CD4-positive, alpha-beta T cell treated with Interleukin-21 for 1 hour (primary cell): ENCODE measurements at regions not wholly inside any gene's neighbourhood (a gene's known extent, or its start where the extent isn't known, plus 50 kb on each side); places are given as distances from the start of the nearest gene placed in this dataset.
A peak's percentile ranks its signal among the peaks of the same experiment; 100 is the strongest.

ENCODE experiments used
- DNase-seq: peaks from one replicate; pipeline ENCODE4 v3.0.0-alpha.2; 2020

DNA sequence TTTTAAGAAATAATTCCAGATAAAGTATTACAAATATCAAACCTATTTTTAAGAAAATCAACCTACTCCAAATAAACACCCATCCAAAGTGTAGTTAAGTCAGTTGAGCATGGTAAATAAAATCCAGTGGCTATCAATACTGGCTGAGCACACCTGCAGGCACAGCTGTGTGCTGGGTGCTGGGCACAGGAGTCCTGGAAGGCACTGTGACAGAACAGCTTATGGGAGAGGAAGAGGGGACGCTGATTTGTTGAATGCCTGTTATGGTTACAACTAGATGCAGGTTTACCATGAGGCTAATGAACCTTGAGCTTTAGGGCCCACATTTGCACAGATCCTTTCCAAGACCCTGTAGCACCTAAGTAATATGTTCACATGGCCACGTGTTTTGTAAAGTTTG, 202.7 kb downstream of the MTX2 start:
- no peak for DNase-seq

DNA sequence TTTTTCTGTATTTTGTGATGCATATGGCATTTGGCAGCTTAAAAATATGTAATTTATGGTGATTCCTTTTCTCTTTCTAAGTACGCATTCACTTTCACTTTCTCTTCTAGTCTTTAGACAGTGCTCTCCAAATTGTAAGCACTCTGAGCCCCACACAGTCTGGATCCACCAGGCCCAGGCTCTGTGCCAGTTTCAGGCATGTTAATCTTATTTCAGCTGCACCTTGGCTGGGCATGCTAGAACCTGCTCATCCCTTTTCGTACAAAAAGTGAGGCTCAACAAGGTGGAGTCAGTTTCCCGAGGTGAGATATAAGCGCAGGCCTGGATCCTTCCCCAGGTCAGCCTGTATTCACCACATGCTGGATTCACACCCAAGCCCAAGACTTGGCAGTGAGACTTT, 203.9 kb downstream of the MTX2 start:
- DNase-seq: peak; percentile 13

DNA sequence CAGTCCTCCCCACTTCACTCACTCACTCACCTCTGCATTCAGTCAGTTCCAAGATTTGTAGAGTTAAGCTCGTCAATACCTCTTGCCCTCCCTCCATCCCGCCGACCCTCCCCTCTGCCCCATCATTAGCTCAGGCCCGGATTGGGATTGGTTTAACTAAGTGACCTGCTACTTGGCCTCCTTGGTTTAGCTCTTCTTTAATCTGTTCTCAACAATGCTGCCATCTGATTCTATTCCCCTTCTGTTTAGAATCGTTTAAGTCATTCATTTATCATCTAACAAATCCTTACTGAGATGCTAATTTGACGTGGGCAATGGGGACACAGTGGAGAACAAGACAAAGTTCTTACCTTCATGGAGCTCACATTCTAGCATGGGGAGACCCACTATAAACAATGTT, 204.6 kb downstream of the MTX2 start:
- DNase-seq: no peak

DNA sequence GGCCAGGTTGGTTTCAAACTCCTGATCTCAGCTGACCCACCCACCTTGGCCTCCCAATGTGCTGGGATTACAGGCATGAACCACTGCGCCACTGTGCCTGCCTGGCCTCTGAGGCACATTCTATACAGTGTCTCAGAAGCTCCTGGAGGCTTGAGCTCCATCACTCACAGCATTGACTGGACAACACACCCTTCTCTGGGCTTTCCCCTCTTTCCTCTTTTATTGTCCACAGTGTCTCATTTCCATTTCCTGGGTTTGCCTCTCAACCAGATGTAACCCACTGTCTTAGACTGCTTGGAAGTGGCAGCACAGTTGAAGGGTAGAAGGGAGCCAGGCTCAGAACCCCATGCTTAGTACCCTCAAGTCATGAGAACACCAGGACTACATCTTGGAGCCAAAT, 208.1 kb downstream of the MTX2 start:
- no peak for DNase-seq

DNA sequence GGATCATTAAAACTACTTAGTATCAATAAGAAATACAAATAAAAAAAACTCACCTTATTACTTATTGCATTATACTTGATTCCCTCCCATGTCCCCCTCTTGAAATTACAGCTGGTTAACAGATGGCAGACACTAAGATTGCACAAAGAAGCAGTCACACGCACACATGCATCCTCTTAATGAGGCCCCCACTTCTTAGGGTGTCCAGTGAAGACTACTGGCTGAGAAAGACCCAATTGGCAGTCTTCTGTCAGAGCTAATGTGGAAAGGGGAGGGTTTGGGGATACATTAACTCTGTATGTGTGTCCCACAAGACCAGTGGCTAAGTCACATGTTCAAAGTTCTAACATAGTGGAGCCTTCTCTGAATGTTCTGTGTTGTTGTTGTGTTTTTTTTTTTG, 210.7 kb downstream of the MTX2 start:
- DNase-seq: no peak

DNA sequence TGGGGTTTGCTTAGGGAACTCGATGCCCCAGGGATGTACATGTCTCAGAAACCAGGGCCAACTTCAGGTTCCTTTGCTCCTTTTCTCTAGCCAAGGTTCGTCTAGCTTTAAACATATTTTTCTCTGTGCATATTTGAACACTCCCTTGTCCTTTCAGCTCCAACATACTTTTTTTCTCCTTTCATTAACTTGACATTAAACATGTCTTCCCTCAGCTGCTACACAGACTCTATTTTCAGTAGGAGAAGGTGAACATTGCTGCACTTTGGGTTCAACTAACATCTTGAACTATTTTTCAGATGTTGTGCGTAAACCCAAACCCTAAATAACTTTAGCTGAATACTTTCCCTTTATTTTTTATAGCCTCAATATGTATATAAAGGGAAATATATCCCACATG, 212.9 kb downstream of the MTX2 start:
- DNase-seq: no peak

DNA sequence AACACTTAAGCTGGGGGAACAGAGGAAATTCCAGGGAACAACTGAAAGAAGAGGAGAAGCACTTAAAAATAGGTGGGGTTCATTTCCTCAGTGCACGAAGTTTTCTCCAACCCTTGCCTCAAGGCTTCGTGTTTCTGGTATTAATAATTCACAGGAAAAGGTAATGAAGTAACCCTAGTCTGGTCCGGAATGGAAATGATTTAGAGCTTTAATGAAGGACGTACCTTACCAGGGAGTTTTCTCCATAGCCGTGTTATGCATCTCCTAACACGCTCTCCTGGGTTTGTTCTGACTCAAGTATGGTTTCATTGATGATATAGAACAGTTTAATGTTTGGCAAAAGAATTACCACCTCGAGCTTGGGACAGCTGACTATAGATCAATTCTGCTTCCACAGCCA, 214.2 kb downstream of the MTX2 start:
- DNase-seq: no peak

DNA sequence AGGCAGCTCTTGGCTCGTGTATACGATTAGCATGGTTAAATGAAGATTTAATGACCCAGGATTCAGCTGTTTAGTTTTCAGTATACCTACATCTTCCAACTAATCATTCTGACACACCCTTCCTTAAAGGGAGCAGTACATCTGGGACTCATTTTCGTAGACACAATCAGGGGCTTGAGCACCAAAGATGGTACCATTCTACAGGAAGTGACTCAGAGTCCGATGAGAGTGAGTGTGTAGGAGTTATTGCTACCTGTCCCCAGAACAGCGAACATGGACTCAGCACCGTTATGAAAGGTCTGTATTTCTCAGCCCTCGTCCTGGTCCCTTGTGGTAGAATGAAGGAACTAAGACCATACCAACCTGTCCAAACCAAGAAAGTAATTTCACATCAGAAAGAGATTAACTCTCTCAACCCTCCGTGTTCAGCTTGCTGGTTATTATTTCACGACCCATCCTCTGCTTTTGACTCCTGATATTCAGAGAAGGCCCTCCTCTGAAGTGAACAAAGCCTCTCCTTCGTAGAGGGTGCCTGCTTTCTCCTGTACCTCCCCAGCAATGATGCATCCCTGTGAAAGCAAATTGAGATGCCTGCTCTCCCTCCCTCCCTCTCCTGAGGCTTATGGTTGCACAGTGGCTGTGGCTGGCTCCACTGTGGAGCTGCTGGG, 214.8 kb downstream of the MTX2 start:
- DNase-seq: no peak

DNA sequence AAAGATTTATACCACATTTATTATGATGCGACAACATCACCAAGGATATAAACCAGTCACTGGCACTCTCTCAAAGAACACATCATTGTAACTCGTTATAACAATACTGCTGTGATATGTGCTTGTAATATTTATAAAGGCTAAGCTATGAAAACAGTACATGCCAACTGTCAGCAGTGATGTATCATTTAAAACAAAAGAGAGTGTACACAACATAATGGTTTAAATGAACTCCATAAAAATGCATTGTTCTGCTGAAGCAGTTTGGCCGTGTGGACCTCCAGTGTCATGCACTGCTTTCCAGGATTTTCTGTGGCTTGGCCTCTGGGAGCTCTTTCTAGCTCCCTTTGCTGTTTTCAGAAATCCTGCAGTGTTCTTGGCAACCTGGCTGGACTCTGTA, 215.6 kb downstream of the MTX2 start:
- no peak for DNase-seq

DNA sequence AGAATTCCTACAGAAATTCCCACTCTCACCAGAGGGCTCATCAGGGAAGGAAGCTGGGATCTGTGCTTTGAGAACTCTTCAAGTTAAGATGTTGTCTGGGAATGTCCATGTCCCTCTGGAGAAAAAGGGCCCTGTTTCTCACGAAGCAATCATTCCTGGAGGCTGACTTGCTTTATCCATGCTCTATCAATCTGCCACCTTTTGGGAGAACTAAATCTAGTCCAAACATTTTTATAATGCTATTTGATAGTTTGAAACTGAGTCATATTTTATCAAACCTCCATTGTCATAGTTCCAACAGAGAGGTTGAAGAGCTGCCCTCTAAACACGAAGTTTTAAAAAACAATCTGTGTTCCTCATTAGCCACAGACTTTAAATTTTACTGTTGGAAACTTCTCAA, 219.2 kb downstream of the MTX2 start:
- DNase-seq: no peak

DNA sequence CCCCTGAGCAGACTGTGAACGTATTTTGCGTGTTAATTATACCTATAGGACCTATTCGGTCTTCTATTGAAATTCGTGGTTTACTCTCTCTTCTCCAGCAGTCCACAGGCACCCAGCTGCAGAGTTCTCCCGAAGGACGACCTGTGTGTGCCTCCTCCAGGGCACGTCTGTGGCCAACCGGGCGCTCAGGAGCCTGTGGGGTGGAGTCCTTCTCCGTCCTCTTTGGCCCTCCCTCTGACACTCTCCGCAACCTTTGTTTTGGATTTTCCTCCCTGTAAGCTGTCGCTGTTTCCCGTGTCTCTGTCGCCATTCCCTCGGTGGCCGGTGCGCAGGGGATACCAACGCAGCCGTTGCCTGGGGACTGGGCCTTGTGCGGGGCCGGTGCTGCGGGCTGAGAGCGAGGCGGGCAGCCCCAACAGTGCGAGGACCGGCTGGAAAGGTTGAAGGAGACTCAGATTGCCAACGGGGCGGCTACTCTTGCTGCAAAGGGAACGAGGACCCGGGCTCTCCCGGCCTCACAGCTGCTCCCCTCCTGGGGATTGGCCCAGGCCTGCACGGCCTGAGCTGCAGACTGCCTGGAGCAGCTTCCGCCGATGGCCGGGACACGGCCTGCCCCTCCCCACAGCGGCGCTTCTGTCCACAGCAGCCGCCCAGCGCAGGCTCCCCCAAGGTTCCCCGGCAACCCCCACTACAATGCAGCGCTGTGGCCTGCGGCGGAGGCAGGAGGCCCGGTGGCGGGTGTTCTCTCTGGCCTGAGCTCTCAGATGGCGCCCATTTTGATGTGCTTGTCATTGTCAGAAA, 221.0 kb downstream of the MTX2 start:
- DNase-seq: no peak

DNA sequence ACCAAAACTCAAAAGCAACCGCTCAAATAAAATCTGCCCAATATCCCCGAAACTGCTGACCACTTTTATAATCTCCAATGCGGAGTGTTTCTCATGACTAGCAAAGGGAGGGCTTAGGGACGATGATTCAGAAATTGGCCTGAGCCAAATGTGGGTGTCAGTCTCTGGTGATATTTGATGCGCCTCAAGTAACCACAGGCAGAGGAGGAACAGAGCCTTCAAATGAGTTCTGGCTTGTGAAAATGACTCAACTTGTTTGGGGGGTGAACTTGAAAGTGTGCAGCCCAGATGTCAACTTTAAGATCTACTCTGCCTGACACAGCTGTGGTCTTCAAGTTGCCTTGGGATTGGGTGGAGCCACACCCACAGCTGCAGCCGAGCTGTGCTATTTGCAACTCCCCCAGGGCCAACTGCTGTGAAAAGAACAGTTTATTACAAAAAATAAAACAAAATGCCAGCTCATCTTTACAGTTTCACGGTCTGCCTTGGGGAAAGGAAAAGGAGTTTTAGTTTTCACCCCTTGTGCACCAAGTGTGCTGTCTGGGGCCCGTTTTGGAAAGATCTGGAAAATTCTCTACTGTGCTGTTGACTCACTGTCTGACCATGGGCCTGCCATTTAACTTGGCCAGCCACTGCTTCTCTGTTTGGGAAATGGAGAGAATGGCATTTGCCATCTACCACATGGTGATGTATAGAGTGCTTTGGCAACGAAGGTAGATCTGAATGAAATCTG, 222.1 kb downstream of the MTX2 start:
- DNase-seq: peak; percentile 14

DNA sequence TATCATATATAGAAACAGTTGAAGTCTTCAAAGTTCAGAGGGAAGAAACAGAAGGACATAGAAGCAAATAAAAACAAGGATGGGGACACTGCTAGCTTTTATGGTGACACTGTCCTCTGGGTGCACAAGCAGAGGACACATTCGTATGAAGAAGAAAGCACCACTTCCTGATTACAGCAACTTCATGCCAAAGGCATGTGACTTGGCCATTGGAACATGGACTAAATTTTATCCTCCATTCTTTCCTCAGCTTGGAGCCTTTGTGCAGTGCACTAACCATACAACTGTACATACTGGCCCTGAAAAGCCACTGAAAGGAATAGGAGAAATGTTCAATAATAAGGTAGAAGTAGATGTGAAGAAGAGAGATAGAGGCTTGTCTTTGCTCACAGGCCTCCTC, 223.3 kb downstream of the MTX2 start:
- no peak for DNase-seq

DNA sequence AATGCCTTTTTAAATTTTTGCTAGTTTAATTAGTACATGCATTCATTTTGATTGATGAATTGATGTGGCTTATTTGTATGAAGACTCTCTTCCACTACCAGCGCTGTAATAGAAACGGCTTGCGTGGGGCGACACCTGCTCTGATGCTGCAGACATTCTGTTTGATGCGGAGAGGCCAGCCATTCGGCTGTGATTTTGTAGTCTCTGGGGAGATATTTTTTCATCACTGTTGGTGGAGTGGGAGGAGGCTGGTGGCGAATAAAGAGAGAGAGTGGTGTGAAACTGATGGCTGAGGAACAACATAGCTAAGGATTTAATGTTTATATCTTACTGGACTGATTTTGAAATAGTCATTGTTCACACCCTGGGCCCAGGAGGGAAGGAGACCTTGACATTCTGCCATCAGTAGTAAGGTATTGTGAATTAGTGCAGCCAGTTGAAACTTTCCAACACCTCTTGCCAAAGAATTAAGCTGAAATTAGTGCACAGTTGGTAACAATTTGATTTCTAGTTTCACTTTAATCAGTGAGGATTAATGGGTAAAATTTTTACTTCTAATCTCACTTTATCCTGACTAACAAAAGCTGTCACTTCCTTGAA, 224.1 kb downstream of the MTX2 start:
- DNase-seq: no peak

DNA sequence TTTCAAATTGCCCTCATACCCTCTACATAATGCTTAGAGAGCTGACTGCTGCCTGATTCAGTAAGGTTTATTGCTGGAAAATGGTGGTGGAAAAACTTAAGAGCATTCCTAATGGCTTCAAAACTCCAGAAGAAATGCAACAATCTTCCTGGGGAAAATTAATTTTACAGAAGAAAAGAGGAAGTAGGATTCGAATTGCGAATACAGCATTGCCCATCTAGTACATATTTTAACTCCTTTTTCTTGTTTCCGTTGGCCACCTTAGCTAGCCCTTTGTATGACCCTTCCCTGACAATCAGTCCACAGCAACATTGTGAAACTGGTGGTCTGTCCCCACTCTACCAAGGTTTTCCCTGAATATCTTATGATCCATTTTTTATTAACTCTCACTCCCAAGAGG, 224.7 kb downstream of the MTX2 start:
- DNase-seq: no peak

DNA sequence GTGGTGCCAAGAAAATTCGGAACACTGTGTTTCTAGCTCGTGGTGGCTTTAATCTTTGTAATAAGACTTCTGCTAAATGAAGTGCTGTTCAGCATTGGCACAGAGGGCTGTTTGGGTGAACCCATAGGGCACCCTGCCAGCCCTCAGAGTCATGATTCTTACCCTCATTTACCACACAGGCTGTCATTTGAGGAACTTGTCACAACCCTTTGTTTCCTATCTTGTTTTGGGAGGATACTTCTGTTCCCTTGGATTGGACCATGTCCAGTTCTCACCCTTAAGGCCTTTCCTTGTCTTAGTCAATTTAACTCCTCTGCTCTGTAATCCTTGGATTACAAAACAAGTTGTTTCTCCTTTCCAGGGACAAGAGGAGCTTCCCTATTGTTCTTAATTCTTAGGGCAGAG, 225.7 kb downstream of the MTX2 start:
- DNase-seq: no peak

DNA sequence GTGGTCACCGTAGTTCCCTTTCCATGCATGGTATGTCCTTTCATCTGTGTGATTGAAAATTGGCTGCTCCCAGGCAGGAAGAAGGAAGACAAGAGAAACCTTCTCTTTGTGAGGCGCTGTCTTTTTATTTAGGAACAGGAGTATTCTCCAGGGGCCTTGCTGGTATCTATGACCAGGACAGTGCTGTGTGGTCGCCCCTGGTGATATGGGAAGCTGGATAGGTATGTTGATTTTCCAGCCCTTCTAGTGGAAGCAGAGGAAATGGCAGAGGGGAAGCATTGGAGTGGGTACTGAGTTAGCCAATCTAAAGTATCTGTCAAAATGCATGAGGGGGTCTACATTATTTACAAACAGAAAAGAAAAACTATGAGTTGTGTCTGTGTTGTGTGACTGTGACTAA, 226.6 kb downstream of the MTX2 start:
- no peak for DNase-seq

DNA sequence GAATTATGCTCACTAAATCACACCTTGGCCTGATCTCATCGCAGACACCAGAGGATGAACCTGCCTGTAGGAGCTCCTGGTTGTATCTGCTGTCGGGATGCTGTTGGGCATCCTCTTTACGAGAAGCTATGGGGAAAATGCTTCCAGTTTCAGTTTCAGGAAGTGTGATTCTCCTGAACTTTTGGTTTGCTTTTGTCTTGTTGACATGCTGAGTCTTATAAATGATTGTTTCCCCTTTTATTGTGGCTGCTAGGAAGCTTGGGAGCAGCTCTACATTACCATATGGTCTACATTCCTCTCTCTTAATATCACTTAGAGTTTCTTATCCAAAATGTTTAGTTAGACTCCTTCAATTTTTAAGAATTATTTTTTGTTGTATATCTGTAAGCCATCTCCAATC, 227.5 kb downstream of the MTX2 start:
- DNase-seq: no peak

DNA sequence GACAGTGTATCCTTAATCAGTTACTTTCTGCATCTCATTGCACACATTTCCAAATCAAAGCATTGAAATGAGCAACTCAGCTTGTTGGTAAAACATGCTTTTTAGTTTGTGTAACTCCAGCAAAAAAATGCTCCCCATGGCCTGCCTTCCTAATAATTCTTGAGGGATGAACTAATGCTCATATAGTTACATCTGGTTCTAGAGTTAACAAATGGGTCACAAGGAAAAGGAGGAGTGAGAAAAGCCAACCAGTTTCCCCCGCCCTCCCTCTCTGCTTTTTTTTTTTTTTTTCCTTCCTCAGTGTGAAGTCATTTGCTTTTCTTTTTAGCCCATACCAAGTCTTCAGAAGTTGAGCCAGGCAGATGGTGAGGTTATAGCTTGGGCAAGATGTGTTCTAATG, 231.7 kb downstream of the MTX2 start:
- DNase-seq: no peak

DNA sequence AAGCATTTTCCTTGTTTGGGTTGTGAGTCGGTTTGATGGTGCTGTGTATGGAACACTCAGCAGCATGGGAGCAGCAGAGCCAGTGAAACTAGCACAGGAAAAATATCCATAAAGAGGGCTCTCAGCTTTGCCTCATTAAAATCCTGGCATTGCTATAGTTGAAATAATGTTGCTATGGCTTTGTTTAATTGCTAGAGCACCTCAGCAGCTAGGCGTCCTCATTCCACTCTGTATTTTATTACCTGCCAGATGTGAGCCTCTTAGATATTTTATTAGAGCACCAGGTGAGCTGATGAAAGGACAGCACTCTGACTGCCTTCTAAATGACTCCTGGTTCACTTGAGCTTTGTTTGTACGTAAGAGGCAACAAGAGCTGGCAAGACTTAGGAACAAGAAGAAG, 232.4 kb downstream of the MTX2 start:
- no peak for DNase-seq

DNA sequence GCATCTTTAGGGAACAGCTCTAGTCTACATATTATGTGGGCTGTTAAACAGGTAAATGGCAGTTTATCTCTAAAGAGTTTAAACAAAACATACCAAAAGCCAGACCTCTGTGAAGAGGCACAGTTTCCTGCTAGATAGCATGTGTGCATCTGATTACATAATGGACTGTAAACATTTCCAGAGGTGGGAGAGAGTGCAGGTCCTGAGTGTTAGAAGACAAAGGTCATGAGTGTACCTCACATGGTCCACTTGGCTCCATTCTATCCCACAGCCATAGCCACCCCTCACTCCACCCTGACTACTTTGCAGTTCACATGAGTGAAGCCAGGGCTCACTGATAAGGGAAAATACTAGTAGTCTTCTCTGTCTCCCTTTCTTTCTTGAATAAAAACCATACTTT, 233.4 kb downstream of the MTX2 start:
- no peak for DNase-seq

DNA sequence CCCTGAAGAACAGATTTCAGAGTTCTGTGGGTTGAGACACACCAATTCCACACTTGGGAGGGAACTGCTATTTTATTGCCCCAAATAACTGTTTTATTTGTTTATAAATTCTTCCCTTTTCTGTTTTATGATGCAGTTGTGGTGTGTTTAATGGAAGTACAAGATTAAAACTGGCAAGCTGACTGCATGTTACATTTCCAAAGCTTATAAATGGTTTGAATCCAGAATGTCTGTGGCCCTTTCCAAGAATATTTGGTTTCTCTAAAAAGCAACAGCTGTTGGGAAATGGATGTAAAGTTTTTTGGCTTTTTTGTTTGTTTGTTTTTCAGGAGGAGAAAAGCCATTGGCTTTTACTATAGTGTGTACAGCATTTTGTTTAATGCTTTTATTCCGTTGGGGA, 234.5 kb downstream of the MTX2 start:
- no peak for DNase-seq

DNA sequence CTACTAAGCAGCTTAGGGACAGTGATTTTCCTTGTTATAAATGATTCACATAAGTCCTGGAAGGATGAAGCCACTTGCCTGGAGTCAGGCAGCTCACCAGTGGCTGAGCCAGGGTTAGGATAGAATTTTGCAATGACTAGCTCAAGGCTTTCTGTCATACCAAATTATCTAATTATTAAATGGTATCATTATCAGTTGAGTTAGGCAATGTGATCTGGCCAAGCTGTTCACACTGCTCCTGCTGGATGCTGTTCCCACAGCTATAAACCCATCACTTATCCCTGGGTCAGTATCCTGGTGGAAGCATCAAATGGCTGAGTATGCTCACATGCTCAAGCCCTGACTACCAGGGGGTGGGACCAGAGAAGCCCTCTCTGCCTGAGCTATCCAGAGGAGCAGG, 235.2 kb downstream of the MTX2 start:
- DNase-seq: no peak

DNA sequence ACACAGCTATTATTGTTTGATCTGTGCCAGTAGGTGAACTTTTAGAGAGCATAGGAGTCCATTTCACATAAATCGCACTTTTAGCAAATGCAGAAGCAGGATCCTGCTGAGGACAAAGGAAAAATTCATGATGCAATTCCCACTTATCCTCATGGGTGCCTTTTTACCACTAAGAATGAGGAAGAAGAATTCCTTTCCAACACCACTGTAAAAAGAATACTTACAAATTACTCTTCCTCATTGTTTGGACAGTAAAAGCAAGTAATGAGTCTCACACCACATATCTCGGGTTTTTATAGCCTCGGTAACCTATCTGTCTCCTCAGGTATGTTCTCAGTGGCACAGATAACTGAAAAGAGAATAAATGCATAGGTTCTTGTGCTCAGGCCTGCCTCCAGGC, 238.5 kb downstream of the MTX2 start:
- DNase-seq: no peak
